ENCODE measurements at regions not wholly inside any gene's neighbourhood (a gene's known extent, or its start where the extent isn't known, plus 50 kb on each side); places are given as distances from the start of the nearest gene placed in this dataset.

GRCh38 chr13:22703601-22704209, 477.1 kb upstream of the SGCG start:
- DNase-seq, result no peak

- DNase-seq, result no peak
These were observed 472.8 kb upstream of the SGCG start for GRCh38 chr13:22707946-22708345.

GRCh38 chr13:22717036-22717435, 463.7 kb upstream of the SGCG start:
- no peak for DNase-seq

- no peak for DNase-seq
These were observed 454.1 kb upstream of the SGCG start for GRCh38 chr13:22726726-22727125.

- no peak for DNase-seq
These were observed 445.5 kb upstream of the SGCG start for GRCh38 chr13:22735011-22735995.

- no peak for DNase-seq
These were observed 444.6 kb upstream of the SGCG start for GRCh38 chr13:22736084-22736767.

- no peak for DNase-seq
These were observed 444.0 kb upstream of the SGCG start for GRCh38 chr13:22736768-22737092.

GRCh38 chr13:22738357-22738756, 442.4 kb upstream of the SGCG start:
- no peak for DNase-seq

- no peak for DNase-seq
These were observed 440.5 kb upstream of the SGCG start for GRCh38 chr13:22740264-22740663.

GRCh38 chr13:22744688-22745452, 435.9 kb upstream of the SGCG start:
- no peak for DNase-seq

- no peak for DNase-seq
These were observed 431.8 kb upstream of the SGCG start for GRCh38 chr13:22748866-22749577.

- no peak for DNase-seq
These were observed 431.2 kb upstream of the SGCG start for GRCh38 chr13:22749626-22750025.

- DNase-seq, result no peak
These were observed 423.2 kb upstream of the SGCG start for GRCh38 chr13:22757530-22758120.

- DNase-seq, result no peak
These were observed 422.5 kb upstream of the SGCG start for GRCh38 chr13:22758245-22758644.

GRCh38 chr13:22761709-22762108, 419.1 kb upstream of the SGCG start:
- no peak for DNase-seq

- no peak for DNase-seq
These were observed 415.2 kb upstream of the SGCG start for GRCh38 chr13:22765547-22765946.

GRCh38 chr13:22770891-22771290, 409.9 kb upstream of the SGCG start:
- no peak for DNase-seq

GRCh38 chr13:22773465-22773864, 407.3 kb upstream of the SGCG start:
- no peak for DNase-seq

GRCh38 chr13:22776394-22777186, 404.2 kb upstream of the SGCG start:
- DNase-seq, result no peak

- DNase-seq, result no peak
These were observed 403.6 kb upstream of the SGCG start for GRCh38 chr13:22777207-22777606.

GRCh38 chr13:22789027-22789593, 391.7 kb upstream of the SGCG start:
- no peak for DNase-seq
